Keratinocyte (primary cell): ENCODE measurements at regions not wholly inside any gene's neighbourhood (a gene's known extent, or its start where the extent isn't known, plus 50 kb on each side); places are given as distances from the start of the nearest gene placed in this dataset.

ENCODE experiments used
- DNase-seq: peaks from one replicate; pipeline ENCODE4 v3.0.0-alpha.2; 2011; ENCODE audit warnings: low read depth, missing footprints, low spot score
- FAIRE-seq: peaks from 2 replicates; lab custom pipeline; 2011; peaks lifted over from hg19 to GRCh38; lab: Jason Lieb, UNC
- H2AFZ ChIP-seq: 2 replicates; pipeline ENCODE4 v1.6.0; 2012; ENCODE audit warnings: low read length, control low read depth, inconsistent platforms; ENCODE audit not compliant: control insufficient read depth
- H3K27ac ChIP-seq: 2 replicates; pipeline ENCODE4 v1.5.1; 2011; ENCODE audit warnings: low read length; ENCODE audit not compliant: control insufficient read depth, insufficient read depth
- H3K27me3 ChIP-seq: 3 replicates; pipeline ENCODE4 v1.6.0; 2011; ENCODE audit warnings: low read length; ENCODE audit not compliant: control insufficient read depth, insufficient read depth; ENCODE audit errors: extremely low read depth
- H3K36me3 ChIP-seq, 2 experiments: 2 replicates in 1 of 2; 3 replicates in 1 of 2; pipeline ENCODE4 v1.5.1; 2011; ENCODE audit warnings: low read length in 2 of 2, mild to moderate bottlenecking in 1 of 2; ENCODE audit not compliant: control insufficient read depth in 2 of 2, insufficient read depth in 2 of 2; ENCODE audit errors: extremely low read depth in 1 of 2
- H3K4me1 ChIP-seq: 3 replicates; pipeline ENCODE4 v1.5.1; 2011; ENCODE audit warnings: low read length; ENCODE audit not compliant: control insufficient read depth, insufficient read depth; ENCODE audit errors: extremely low read depth
- H3K4me2 ChIP-seq: 3 replicates; pipeline ENCODE4 v1.6.0; 2011; ENCODE audit warnings: low read depth, low read length; ENCODE audit not compliant: control insufficient read depth, insufficient read depth; ENCODE audit errors: extremely low read depth
- H3K4me3 ChIP-seq, 3 experiments: fragments of 200-600 bp in 1 of 3; sonication (generic) in 1 of 3; 2 replicates in 2 of 3; 3 replicates in 1 of 3; pipeline ENCODE4 v1.5.1; 2011 to 2016; ENCODE audit warnings: low read length in 3 of 3, mild to moderate bottlenecking in 3 of 3, control low read depth in 2 of 3, inconsistent platforms in 1 of 3, low read depth in 1 of 3, mixed read lengths in 1 of 3, mixed run types in 1 of 3, moderate library complexity in 1 of 3; ENCODE audit not compliant: control insufficient read depth in 2 of 3, insufficient read depth in 2 of 3; ENCODE audit errors: extremely low read depth in 1 of 3
- H3K79me2 ChIP-seq: 2 replicates; pipeline ENCODE4 v1.6.0; 2012; ENCODE audit warnings: low read length; ENCODE audit not compliant: control insufficient read depth, insufficient read depth
- H3K9ac ChIP-seq: 3 replicates; pipeline ENCODE4 v1.6.0; 2011; ENCODE audit warnings: low read length; ENCODE audit not compliant: control insufficient read depth, insufficient read depth; ENCODE audit errors: extremely low read depth
- H3K9me1 ChIP-seq: 3 replicates; pipeline ENCODE4 v1.6.0; 2011; ENCODE audit warnings: low read length; ENCODE audit not compliant: control insufficient read depth, insufficient read depth; ENCODE audit errors: extremely low read depth
- H3K9me3 ChIP-seq: 2 replicates; pipeline ENCODE4 v1.5.1; 2012; ENCODE audit warnings: low read depth, low read length; ENCODE audit not compliant: control insufficient read depth
- H4K20me1 ChIP-seq: 3 replicates; pipeline ENCODE4 v1.6.0; 2011; ENCODE audit warnings: low read length; ENCODE audit not compliant: control insufficient read depth, insufficient read depth; ENCODE audit errors: extremely low read depth
- EZH2 ChIP-seq: IDR thresholded peaks from one replicate; pipeline ENCODE4 v1.6.1; 2012; ENCODE audit warnings: inconsistent platforms, mild to moderate bottlenecking, low read length, moderate library complexity
- dilution Hi-C: fragments of 300-500 bp; cut with MboI; formaldehyde crosslinking; loops from one replicate; pipeline ENCODE4 v1.7.0; 2020; ENCODE audit warnings: low sequenced_read_pairs; ENCODE audit not compliant: extremely low pct_ligation_motif_present
- TF ChIP-seq, protein P1 (sequence below), 3 experiments: IDR thresholded peaks in 1 of 3; conservative IDR thresholded peaks in 1 of 3; optimal IDR thresholded peaks in 1 of 3; 2 replicates in 2 of 3; 3 replicates in 1 of 3; pipeline versions ENCODE3 to v1.5.1; 2011; ENCODE audit warnings: low read length in 3 of 3, mild to moderate bottlenecking in 3 of 3, moderate library complexity in 2 of 3, control low read depth in 1 of 3, inconsistent platforms in 1 of 3; ENCODE audit not compliant: insufficient read depth in 2 of 3; ENCODE audit errors: extremely low read depth in 1 of 3

DNA sequence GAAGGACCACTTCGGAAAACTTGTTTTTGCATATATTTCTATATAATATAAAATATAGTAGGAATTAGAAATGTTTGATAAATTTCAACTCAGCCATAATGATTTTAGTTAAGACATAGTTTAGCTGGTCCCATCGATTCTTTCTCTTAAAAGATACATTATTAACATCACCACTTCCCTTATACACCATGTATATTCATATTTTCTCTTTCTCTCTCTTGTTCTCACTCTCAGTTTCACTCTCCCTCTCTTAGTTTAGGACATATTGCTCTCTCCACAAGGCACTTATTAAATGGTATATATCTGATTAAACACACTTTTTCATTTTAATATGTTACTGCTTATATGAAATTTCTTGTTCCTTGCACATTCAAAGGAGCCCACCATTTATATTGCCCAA, 90.1 kb upstream of the RASEF start:
- Histone ChIP-seq H4K20me1 (no peaks in the 10 kb centered on the region), H3K27me3 (no peaks in the 10 kb centered on the region), H3K9me1 (no peaks in the 10 kb centered on the region), H3K9ac (no peak overlapping the region), H3K4me3 (no peak overlapping the region), H3K36me3 (no peaks in the 10 kb centered on the region), H3K79me2 (no peaks in the 10 kb centered on the region), H3K27ac (no peak overlapping the region), H2AFZ (no peak overlapping the region), H3K9me3 (no peaks in the 10 kb centered on the region), H3K4me1 (peaks cover 9% of the 10 kb centered on the region), H3K4me2 (no peak overlapping the region)
- DNase-seq (no peak), FAIRE-seq (no peak)
- dilution Hi-C loops, result no loop called here
- no peak for TF ChIP-seq EZH2
- TF ChIP-seq, protein P1, sequence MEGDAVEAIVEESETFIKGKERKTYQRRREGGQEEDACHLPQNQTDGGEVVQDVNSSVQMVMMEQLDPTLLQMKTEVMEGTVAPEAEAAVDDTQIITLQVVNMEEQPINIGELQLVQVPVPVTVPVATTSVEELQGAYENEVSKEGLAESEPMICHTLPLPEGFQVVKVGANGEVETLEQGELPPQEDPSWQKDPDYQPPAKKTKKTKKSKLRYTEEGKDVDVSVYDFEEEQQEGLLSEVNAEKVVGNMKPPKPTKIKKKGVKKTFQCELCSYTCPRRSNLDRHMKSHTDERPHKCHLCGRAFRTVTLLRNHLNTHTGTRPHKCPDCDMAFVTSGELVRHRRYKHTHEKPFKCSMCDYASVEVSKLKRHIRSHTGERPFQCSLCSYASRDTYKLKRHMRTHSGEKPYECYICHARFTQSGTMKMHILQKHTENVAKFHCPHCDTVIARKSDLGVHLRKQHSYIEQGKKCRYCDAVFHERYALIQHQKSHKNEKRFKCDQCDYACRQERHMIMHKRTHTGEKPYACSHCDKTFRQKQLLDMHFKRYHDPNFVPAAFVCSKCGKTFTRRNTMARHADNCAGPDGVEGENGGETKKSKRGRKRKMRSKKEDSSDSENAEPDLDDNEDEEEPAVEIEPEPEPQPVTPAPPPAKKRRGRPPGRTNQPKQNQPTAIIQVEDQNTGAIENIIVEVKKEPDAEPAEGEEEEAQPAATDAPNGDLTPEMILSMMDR (optimal IDR thresholded peaks at IDR 0.05 in 1 of 3, IDR thresholded peaks at IDR 0.05 in 1 of 3, conservative IDR thresholded peaks at IDR 0.05 in 1 of 3; ENCODE audit: extremely low read depth in 1 of 3, insufficient read depth in 2 of 3, low read length in 3 of 3), result no peak

DNA sequence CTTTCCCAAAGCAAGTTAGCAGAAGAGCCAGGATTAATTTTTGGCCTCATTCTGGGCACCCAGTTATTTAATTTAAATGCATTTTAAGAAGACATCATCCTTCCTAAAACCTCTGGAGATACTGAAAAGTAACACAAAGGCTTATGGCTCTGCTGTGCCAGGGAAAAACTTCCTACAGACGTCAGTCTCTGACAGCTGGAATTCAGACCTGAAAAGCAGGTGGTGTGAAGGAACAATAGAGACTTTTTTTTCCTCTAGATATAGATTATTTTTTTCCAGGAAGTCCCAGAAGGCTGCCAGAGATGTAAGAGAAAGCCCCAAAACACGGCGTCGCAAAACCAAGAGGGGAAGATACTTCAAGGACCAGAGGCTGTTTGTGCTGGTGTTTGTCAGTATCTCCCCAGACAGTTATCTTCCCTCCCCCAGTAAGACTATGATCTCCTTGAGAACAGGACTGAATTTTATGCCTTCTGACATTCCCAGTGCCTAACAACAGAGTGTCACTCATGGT, 88.7 kb upstream of the RASEF start:
- Histone ChIP-seq H3K4me1 (peaks cover 9% of the 10 kb centered on the region), H3K36me3 (no peaks in the 10 kb centered on the region), H3K27ac (no peak overlapping the region), H3K4me3 (no peak overlapping the region), H2AFZ (no peak overlapping the region), H3K9me1 (no peaks in the 10 kb centered on the region), H3K27me3 (no peaks in the 10 kb centered on the region), H3K9me3 (no peaks in the 10 kb centered on the region), H4K20me1 (no peaks in the 10 kb centered on the region), H3K4me2 (no peak overlapping the region), H3K9ac (no peak overlapping the region), H3K79me2 (no peaks in the 10 kb centered on the region)
- dilution Hi-C loops, result no loop called here
- FAIRE-seq (no peak), DNase-seq (no peak)
- no peak for TF ChIP-seq EZH2
- TF ChIP-seq, protein P1 (optimal IDR thresholded peaks at IDR 0.05 in 1 of 3, IDR thresholded peaks at IDR 0.05 in 1 of 3, conservative IDR thresholded peaks at IDR 0.05 in 1 of 3; ENCODE audit: extremely low read depth in 1 of 3, insufficient read depth in 2 of 3, low read length in 3 of 3), result no peak
